ENCODE measurements at regions not wholly inside any gene's neighbourhood (a gene's known extent, or its start where the extent isn't known, plus 50 kb on each side); places are given as distances from the start of the nearest gene placed in this dataset.
"Not testable (repeated sequence)": the region's sequence is repeated elsewhere in the genome, so short reads cannot be mapped to it uniquely, and the experiment has no call there.

- DNase-seq (ENCODE audit: low spot score in 2 of 2) (no peak), ATAC-seq (no peak)
- Mint-ChIP-seq H3K9me3 (no peaks in the 10 kb centered on the region), H3K4me3 (no peak overlapping the region), H3K36me3 (no peaks in the 10 kb centered on the region), H3K27ac (no peak overlapping the region), H3K4me1 (peaks cover 5% of the 10 kb centered on the region)
Measured at GRCh38 chr9:90508940-90509339, 133.7 kb downstream of the DIRAS2 start.

DNA sequence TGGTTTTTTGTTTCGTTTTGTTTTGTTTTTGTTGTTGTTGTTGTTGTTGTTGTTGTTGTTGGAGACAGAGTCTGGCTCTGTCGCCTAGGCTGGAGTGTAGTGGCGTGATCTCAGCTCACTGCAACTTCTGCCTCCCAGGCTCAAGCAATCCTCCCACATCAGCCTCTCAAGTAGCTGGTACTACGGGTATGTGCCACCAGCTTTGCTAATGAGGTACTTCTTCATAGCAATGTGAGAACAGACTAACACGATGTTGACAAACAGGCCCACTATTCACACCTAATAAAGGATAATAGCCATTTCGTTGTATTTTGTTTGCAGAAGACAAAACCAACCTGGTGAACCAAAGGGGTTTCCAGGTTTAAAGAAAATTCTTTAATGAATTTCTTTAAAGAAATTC lies 130.9 kb downstream of the DIRAS2 start:
- no peak overlapping the region for H3K27ac Mint-ChIP-seq
- no peak overlapping the region for H3K4me3 Mint-ChIP-seq
- ATAC-seq (no peak), DNase-seq (ENCODE audit: low spot score in 2 of 2) (no peak)
- no peaks in the 10 kb centered on the region for H3K36me3 Mint-ChIP-seq
- H3K9me3 Mint-ChIP-seq, result no peaks in the 10 kb centered on the region
- peaks cover 5% of the 10 kb centered on the region for H3K4me1 Mint-ChIP-seq

DNA sequence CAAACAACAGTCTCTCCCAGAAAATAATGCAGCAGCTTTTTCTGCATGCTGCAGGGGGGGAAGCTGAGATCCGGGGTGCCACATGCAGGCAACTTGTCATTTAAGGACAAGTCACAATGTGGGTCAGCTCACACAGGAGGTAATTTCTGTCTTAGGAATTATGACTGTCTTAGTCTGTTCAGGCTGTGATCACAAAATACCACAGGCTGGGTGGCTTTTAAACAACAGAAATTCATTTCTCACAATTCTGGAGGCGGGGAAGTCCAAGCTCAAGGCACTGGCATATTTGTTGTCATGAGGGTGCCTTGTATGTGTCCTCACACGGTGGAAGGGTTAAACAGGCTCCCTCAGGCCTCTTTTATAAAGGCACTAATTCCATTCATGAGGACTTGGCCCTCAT lies 127.7 kb downstream of the DIRAS2 start:
- no peaks in the 10 kb centered on the region for H3K36me3 Mint-ChIP-seq
- no peak overlapping the region for H3K4me3 Mint-ChIP-seq
- H3K4me1 Mint-ChIP-seq, result no peaks in the 10 kb centered on the region
- H3K27ac Mint-ChIP-seq, result no peak overlapping the region
- H3K9me3 Mint-ChIP-seq, result no peaks in the 10 kb centered on the region
- no peak for DNase-seq (ENCODE audit: low spot score in 2 of 2)
- ATAC-seq, result no peak

DNA sequence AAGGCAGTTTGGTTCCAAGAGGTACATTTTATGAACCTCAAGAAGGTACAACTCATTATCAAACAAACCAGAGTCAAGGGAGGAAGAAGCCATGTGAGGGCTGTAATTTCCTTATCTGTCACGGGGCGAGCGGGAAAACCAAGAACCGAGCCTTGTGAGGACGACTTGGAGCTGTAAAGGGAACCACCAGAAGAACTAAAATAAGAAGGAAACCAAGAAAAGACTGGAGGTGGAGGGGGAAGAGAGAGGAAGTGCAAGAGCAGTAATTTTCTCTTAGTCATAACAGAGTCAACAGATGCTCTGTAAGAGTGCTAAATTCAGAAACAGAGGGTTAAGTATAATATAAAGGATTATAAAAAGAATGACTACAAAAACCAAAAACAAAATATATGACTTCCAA lies 127.1 kb downstream of the DIRAS2 start:
- Mint-ChIP-seq H3K27ac (no peak overlapping the region), H3K4me1 (no peaks in the 10 kb centered on the region), H3K36me3 (no peaks in the 10 kb centered on the region), H3K9me3 (no peaks in the 10 kb centered on the region), H3K4me3 (no peak overlapping the region)
- ATAC-seq, result no peak
- no peak for DNase-seq (ENCODE audit: low spot score in 2 of 2)

GRCh38 chr9:90517103-90517502 lies 125.5 kb downstream of the DIRAS2 start:
- H3K9me3 Mint-ChIP-seq, result no peaks in the 10 kb centered on the region
- no peak for ATAC-seq
- H3K36me3 Mint-ChIP-seq, result no peaks in the 10 kb centered on the region
- H3K27ac Mint-ChIP-seq, result no peak overlapping the region
- DNase-seq (ENCODE audit: low spot score in 2 of 2), result no peak
- no peaks in the 10 kb centered on the region for H3K4me1 Mint-ChIP-seq
- H3K4me3 Mint-ChIP-seq, result no peak overlapping the region

GRCh38 chr9:90521811-90522570 lies 120.6 kb downstream of the DIRAS2 start:
- no peak overlapping the region for H3K4me3 Mint-ChIP-seq
- ATAC-seq (no peak), DNase-seq (ENCODE audit: low spot score in 2 of 2) (no peak)
- H3K36me3 Mint-ChIP-seq, result no peaks in the 10 kb centered on the region
- no peak overlapping the region for H3K27ac Mint-ChIP-seq
- H3K9me3 Mint-ChIP-seq, result no peaks in the 10 kb centered on the region
- H3K4me1 Mint-ChIP-seq, result no peaks in the 10 kb centered on the region

DNA sequence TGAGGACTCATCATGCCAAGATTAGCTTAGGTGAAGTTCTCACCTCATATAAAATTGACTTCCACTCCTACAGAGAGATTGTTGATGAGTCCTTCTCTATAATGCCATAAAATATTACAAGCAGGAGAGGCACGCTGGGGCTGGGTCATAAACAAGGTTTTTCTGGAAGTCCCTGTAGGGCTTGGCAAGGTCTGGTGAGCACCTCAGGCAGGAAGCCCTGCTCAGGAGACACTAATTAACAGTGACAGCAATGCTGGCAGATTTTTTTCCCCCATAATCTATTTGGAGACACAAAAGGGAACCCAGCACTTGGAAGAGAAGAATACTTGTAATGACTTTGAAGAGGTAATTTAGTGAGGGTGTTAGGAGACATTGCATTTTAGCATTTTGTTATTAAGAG lies 118.7 kb downstream of the DIRAS2 start:
- no peaks in the 10 kb centered on the region for H3K4me1 Mint-ChIP-seq
- DNase-seq (ENCODE audit: low spot score in 2 of 2), result no peak
- H3K9me3 Mint-ChIP-seq, result no peaks in the 10 kb centered on the region
- no peak overlapping the region for H3K4me3 Mint-ChIP-seq
- H3K27ac Mint-ChIP-seq, result no peak overlapping the region
- no peak for ATAC-seq
- no peaks in the 10 kb centered on the region for H3K36me3 Mint-ChIP-seq

DNA sequence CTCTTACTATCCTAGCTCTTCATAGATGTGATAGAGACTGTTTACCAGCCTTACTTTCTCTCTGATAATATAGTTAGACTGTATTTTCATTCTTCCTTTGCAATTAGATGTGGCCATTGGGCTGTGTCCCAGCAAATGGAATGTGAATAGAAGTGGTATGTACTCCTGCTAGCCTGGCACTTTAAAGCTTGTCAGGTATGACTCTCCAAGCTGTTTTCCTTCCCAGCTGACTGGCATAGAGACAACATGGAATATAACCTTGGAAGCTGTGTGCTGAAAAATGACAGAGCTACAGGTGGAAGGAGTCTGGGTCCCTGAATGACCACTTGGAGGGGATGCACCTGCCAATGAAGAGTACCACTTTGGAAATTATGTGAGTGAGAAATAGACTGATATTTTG lies 116.2 kb downstream of the DIRAS2 start:
- Mint-ChIP-seq H3K36me3 (no peaks in the 10 kb centered on the region), H3K4me1 (no peaks in the 10 kb centered on the region), H3K4me3 (no peak overlapping the region), H3K27ac (no peak overlapping the region), H3K9me3 (no peaks in the 10 kb centered on the region)
- no peak for ATAC-seq
- DNase-seq (ENCODE audit: low spot score in 2 of 2), result no peak

DNA sequence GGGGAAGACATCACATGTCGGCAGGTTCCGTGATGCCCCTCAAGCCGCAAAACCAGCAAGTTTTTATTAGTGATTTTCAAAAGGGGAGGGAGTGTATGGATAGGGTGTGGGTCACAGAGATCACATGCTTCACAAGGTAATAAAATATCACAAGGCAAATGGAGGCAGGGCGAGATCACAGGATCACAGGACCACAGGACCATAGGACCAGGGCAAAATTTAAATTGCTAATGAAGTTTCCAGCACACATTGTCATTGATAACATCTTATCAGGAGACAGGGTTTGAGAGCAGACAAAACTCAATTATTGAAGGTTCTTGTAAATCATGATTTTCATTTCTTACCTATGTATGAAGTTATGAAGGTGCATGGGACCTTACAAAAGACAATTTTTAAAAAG lies 106.5 kb downstream of the DIRAS2 start:
- H3K9me3 Mint-ChIP-seq; DNase-seq (ENCODE audit: low spot score in 2 of 2); H3K4me1 Mint-ChIP-seq; H3K36me3 Mint-ChIP-seq; ATAC-seq; H3K4me3 Mint-ChIP-seq; H3K27ac Mint-ChIP-seq: not testable (repeated sequence)

DNA sequence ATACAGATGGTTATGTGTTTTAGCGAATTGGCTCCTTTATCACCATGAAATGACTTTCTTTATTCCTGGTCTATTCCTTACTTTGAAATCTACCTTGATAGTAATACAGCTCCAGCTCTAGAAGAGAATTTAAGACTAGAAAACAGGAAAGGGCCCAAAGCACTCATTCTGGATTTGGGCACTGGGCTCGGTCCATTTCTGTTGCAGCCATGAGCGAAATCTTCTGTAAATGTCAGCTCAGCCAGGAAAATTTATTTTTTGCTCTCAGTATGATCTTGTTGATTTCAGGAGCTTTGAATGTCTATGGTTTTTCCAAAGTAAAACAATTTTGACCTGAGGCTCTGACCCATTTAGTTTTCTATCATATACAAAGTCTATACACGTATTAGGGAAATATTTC lies 104.1 kb downstream of the DIRAS2 start:
- H3K4me1 Mint-ChIP-seq, result no peaks in the 10 kb centered on the region
- H3K36me3 Mint-ChIP-seq, result no peaks in the 10 kb centered on the region
- H3K4me3 Mint-ChIP-seq, result no peak overlapping the region
- DNase-seq (ENCODE audit: low spot score in 2 of 2), result no peak
- no peak for ATAC-seq
- H3K9me3 Mint-ChIP-seq, result no peaks in the 10 kb centered on the region
- H3K27ac Mint-ChIP-seq, result no peak overlapping the region

DNA sequence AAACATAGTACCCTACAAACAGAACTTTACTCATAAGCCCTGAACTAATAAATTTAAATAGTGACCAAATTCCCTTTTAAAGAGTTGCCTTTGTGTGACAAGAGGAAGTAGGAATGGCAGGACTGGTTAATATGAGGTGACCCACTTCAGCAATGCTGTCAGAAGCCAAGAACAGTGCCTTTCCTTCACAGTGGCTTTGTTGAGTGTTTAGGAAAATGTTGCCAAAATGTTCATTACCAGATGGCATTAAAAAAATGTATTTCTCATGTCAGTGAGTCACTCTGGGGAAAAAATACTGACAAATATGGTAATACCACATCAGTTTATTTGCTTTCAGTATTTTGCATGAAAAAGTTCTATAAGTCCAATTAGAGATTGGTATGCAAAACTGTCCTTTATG lies 103.3 kb downstream of the DIRAS2 start:
- no peak overlapping the region for H3K4me3 Mint-ChIP-seq
- DNase-seq (ENCODE audit: low spot score in 2 of 2), result no peak
- H3K9me3 Mint-ChIP-seq, result no peaks in the 10 kb centered on the region
- H3K27ac Mint-ChIP-seq, result no peak overlapping the region
- no peaks in the 10 kb centered on the region for H3K36me3 Mint-ChIP-seq
- ATAC-seq, result no peak
- H3K4me1 Mint-ChIP-seq, result no peaks in the 10 kb centered on the region

GRCh38 chr9:90540734-90541133 lies 101.9 kb downstream of the DIRAS2 start:
- no peak overlapping the region for H3K27ac Mint-ChIP-seq

DNA sequence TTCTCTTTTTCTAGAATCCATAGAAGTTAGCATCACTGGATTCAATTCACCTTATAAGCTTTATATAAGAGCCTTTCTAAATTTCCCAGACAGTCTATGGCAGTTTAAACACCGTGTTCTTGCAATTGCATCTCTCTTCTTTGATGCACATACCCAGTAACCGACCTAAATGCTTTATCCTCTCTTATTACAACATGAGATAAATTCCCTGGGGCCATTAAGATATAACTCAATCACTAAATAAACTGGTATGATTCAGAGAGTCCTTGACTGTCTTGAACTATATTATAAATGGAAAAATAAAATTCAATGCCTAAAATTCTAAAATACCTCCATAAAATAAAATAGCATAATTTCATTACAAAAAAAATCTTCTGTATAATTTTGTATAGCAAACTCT lies 98.1 kb downstream of the DIRAS2 start:
- no peaks in the 10 kb centered on the region for H3K36me3 Mint-ChIP-seq
- H3K27ac Mint-ChIP-seq, result no peak overlapping the region
- ATAC-seq, result no peak
- no peak overlapping the region for H3K4me3 Mint-ChIP-seq
- H3K4me1 Mint-ChIP-seq, result no peaks in the 10 kb centered on the region
- no peak for DNase-seq (ENCODE audit: low spot score in 2 of 2)
- no peaks in the 10 kb centered on the region for H3K9me3 Mint-ChIP-seq

More at GRCh38 chr9:90540734-90541133, 101.9 kb downstream of the DIRAS2 start:
- ATAC-seq, result no peak
- Mint-ChIP-seq H3K4me3 (no peak overlapping the region), H3K9me3 (no peaks in the 10 kb centered on the region), H3K36me3 (no peaks in the 10 kb centered on the region), H3K4me1 (no peaks in the 10 kb centered on the region)
- no peak for DNase-seq (ENCODE audit: low spot score in 2 of 2)

GRCh38 chr9:90546200-90546599 lies 96.4 kb downstream of the DIRAS2 start:
- no peaks in the 10 kb centered on the region for H3K4me1 Mint-ChIP-seq
- H3K27ac Mint-ChIP-seq, result no peak overlapping the region
- H3K36me3 Mint-ChIP-seq, result no peaks in the 10 kb centered on the region

GRCh38 chr9:90547896-90548295 lies 94.7 kb downstream of the DIRAS2 start:
- H3K36me3 Mint-ChIP-seq, result no peaks in the 10 kb centered on the region
- no peak overlapping the region for H3K27ac Mint-ChIP-seq
- no peak overlapping the region for H3K4me3 Mint-ChIP-seq
- H3K9me3 Mint-ChIP-seq, result no peaks in the 10 kb centered on the region
- no peaks in the 10 kb centered on the region for H3K4me1 Mint-ChIP-seq
- DNase-seq (ENCODE audit: low spot score in 2 of 2), result no peak
- ATAC-seq, result no peak

More at GRCh38 chr9:90546200-90546599, 96.4 kb downstream of the DIRAS2 start:
- ATAC-seq (no peak), DNase-seq (ENCODE audit: low spot score in 2 of 2) (no peak)
- Mint-ChIP-seq H3K4me3 (no peak overlapping the region), H3K9me3 (no peaks in the 10 kb centered on the region)

DNA sequence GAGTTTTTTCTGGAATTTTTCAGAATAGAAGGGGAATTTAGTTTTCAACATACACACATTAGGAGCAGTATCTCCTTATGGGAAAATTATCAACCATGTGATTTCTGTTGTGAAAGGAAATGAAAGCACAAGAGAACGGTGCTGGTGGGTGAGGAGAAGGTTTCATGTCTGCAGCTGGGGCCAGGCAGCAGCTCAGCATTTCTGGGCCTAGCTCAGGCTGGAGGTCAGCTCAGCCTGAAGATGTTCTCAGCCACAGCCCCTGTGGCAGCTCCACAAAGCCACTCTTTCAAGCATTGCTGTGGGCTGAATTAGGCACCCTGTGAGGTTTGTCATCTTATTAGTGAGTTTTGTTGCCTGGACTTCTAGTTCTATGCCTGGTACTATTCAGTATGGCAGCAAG lies 90.3 kb downstream of the DIRAS2 start:
- Mint-ChIP-seq H3K4me3 (no peak overlapping the region), H3K4me1 (no peaks in the 10 kb centered on the region), H3K27ac (no peak overlapping the region), H3K9me3 (peaks cover 3% of the 10 kb centered on the region), H3K36me3 (no peaks in the 10 kb centered on the region)
- ATAC-seq (no peak), DNase-seq (ENCODE audit: low spot score in 2 of 2) (no peak)

Measured in stimulated activated effector memory CD8-positive, alpha-beta T cell treated with anti-CD3 and anti-CD28 coated beads, Interleukin-12 subunit alpha, Interleukin-12 subunit beta, amount 100 ng/mL, for 72 hours (primary cell).